Endothelial cell of umbilical vein (primary cell): ENCODE measurements at regions not wholly inside any gene's neighbourhood (a gene's known extent, or its start where the extent isn't known, plus 50 kb on each side); places are given as distances from the start of the nearest gene placed in this dataset.

Experiments
- CTCF ChIP-seq, 2 donors: IDR thresholded peaks; 1 replicate in 1 of 2; 2 replicates in 1 of 2; pipeline ENCODE4 v1.5.1; 2011; ENCODE audit warnings: low read length in 2 of 2, mild to moderate bottlenecking in 2 of 2, moderate library complexity in 2 of 2, control low read depth in 1 of 2, inconsistent platforms in 1 of 2, low read depth in 1 of 2; ENCODE audit not compliant: insufficient read depth in 1 of 2; ENCODE audit errors: extremely low read depth in 1 of 2
- EZH2 ChIP-seq: IDR thresholded peaks from 2 replicates; pipeline ENCODE4 v1.6.1; 2012; ENCODE audit warnings: borderline replicate concordance, low read depth, mild to moderate bottlenecking, moderate library complexity, low read length, inconsistent platforms; ENCODE audit not compliant: severe bottlenecking
- FOS ChIP-seq: IDR thresholded peaks from 2 replicates; pipeline ENCODE4 v1.6.1; 2011; ENCODE audit warnings: mild to moderate bottlenecking, low read length, moderate library complexity, borderline replicate concordance; ENCODE audit not compliant: insufficient read depth
- GATA2 ChIP-seq: IDR thresholded peaks from 2 replicates; pipeline ENCODE4 v1.7.0; 2011; ENCODE audit warnings: low read depth, mild to moderate bottlenecking, moderate library complexity, mixed read lengths, low read length; ENCODE audit not compliant: insufficient read length, insufficient read depth
- JUN ChIP-seq: IDR thresholded peaks from 2 replicates; pipeline ENCODE4 v1.6.1; 2011; ENCODE audit warnings: borderline replicate concordance, low read depth; ENCODE audit not compliant: insufficient read length, insufficient read depth
- MAX ChIP-seq: IDR thresholded peaks from 2 replicates; pipeline ENCODE4 v1.6.1; 2011; ENCODE audit not compliant: insufficient read depth, insufficient read length
- MYC ChIP-seq: IDR thresholded peaks from one replicate; pipeline ENCODE4 v1.6.1; 2011; ENCODE audit warnings: mild to moderate bottlenecking, low read depth, low read length
- POLR2A ChIP-seq: IDR thresholded peaks from 2 replicates; pipeline ENCODE4 v1.6.1; 2012; ENCODE audit warnings: low read depth, mild to moderate bottlenecking, control low read depth, low read length
- POLR2AphosphoS5 ChIP-seq: IDR thresholded peaks from 2 replicates; pipeline ENCODE4 v1.6.1; 2012; ENCODE audit warnings: low read depth, mild to moderate bottlenecking, control low read depth, low read length, moderate library complexity; ENCODE audit not compliant: insufficient read depth

GRCh38 chr4:166252487-166253402 is 379.7 kb downstream of the TLL1 start:
- TF ChIP-seq CTCF (IDR thresholded peaks at IDR 0.05; ENCODE audit: extremely low read depth in 1 of 2, insufficient read depth in 1 of 2, low read depth in 1 of 2, low read length in 2 of 2) (peak; percentile 54), POLR2A (no peak), POLR2AphosphoS5 (no peak), MAX (no peak), FOS (no peak), EZH2 (no peak), JUN (no peak), MYC (no peak), GATA2 (no peak)
